ENCODE measurements at regions not wholly inside any gene's neighbourhood (a gene's known extent, or its start where the extent isn't known, plus 50 kb on each side); places are given as distances from the start of the nearest gene placed in this dataset.

GRCh38 chr15:69881302-69881670, 216.4 kb downstream of the TLE3 start:
- no peak for DNase-seq (ENCODE audit: low read depth in 3 of 3, low spot score in 1 of 3)

- DNase-seq (ENCODE audit: low read depth in 3 of 3, low spot score in 1 of 3): no peak
Measured at GRCh38 chr15:69881766-69882165, 216.0 kb downstream of the TLE3 start.

GRCh38 chr15:69883306-69883705, 214.4 kb downstream of the TLE3 start:
- no peak for DNase-seq (ENCODE audit: low read depth in 3 of 3, low spot score in 1 of 3)

- DNase-seq (ENCODE audit: low read depth in 3 of 3, low spot score in 1 of 3): no peak
Measured at GRCh38 chr15:69885173-69885955, 212.4 kb downstream of the TLE3 start.

GRCh38 chr15:69887009-69887408, 210.7 kb downstream of the TLE3 start:
- no peak for DNase-seq (ENCODE audit: low read depth in 3 of 3, low spot score in 1 of 3)

GRCh38 chr15:69887553-69887952, 210.2 kb downstream of the TLE3 start:
- DNase-seq (ENCODE audit: low read depth in 3 of 3, low spot score in 1 of 3): no peak

- DNase-seq (ENCODE audit: low read depth in 3 of 3, low spot score in 1 of 3): no peak
Measured at GRCh38 chr15:69888406-69888805, 209.3 kb downstream of the TLE3 start.

GRCh38 chr15:69891070-69891536, 206.6 kb downstream of the TLE3 start:
- no peak for DNase-seq (ENCODE audit: low read depth in 3 of 3, low spot score in 1 of 3)

GRCh38 chr15:69891606-69892005, 206.1 kb downstream of the TLE3 start:
- no peak for DNase-seq (ENCODE audit: low read depth in 3 of 3, low spot score in 1 of 3)

GRCh38 chr15:69892351-69892750, 205.4 kb downstream of the TLE3 start:
- DNase-seq (ENCODE audit: low read depth in 3 of 3, low spot score in 1 of 3): no peak

- DNase-seq (ENCODE audit: low read depth in 3 of 3, low spot score in 1 of 3): no peak
Measured at GRCh38 chr15:69893086-69893485, 204.6 kb downstream of the TLE3 start.

- no peak for DNase-seq (ENCODE audit: low read depth in 3 of 3, low spot score in 1 of 3)
Measured at GRCh38 chr15:69893863-69894262, 203.9 kb downstream of the TLE3 start.

- no peak for DNase-seq (ENCODE audit: low read depth in 3 of 3, low spot score in 1 of 3)
Measured at GRCh38 chr15:69895202-69895601, 202.5 kb downstream of the TLE3 start.

GRCh38 chr15:69896606-69897005, 201.1 kb downstream of the TLE3 start:
- DNase-seq (ENCODE audit: low read depth in 3 of 3, low spot score in 1 of 3): no peak

GRCh38 chr15:69897061-69897460, 200.7 kb downstream of the TLE3 start:
- no peak for DNase-seq (ENCODE audit: low read depth in 3 of 3, low spot score in 1 of 3)

GRCh38 chr15:69897471-69898237, 200.1 kb downstream of the TLE3 start:
- no peak for DNase-seq (ENCODE audit: low read depth in 3 of 3, low spot score in 1 of 3)

- no peak for DNase-seq (ENCODE audit: low read depth in 3 of 3, low spot score in 1 of 3)
Measured at GRCh38 chr15:69898243-69898642, 199.5 kb downstream of the TLE3 start.

GRCh38 chr15:69902414-69903062, 195.2 kb downstream of the TLE3 start:
- DNase-seq (ENCODE audit: low read depth in 3 of 3, low spot score in 1 of 3): no peak

- no peak for DNase-seq (ENCODE audit: low read depth in 3 of 3, low spot score in 1 of 3)
Measured at GRCh38 chr15:69903470-69904469, 193.9 kb downstream of the TLE3 start.

- no peak for DNase-seq (ENCODE audit: low read depth in 3 of 3, low spot score in 1 of 3)
Measured at GRCh38 chr15:69906256-69907185, 191.2 kb downstream of the TLE3 start.
